ENCODE measurements at regions not wholly inside any gene's neighbourhood (a gene's known extent, or its start where the extent isn't known, plus 50 kb on each side); places are given as distances from the start of the nearest gene placed in this dataset.
A peak's percentile ranks its signal among the peaks of the same experiment; 100 is the strongest.

DNA sequence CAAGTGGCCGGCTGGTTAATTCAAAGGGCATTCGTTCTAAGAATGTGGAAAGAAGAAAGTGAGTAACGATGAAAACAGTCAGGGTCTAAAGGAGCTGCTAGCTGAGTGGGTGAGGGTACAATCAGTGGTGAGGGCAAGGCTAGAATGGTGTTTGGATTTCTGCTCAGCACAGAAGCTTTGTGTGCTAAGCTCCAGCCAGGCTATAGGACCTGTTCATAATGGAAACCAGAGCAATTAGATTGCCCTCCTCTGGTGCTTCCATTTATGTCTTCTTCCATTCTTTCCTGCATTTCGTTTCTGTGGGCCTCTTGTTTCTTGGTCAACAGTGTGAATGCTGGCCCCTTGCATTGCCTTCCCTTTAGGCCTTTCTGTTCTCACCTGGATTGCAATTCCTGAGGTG, 572.9 kb upstream of the CHORDC1 start:
- no peaks in the 10 kb centered on the region for H3K4me1 Mint-ChIP-seq
- no peak overlapping the region for H3K4me3 Mint-ChIP-seq
- no peaks in the 10 kb centered on the region for H3K27me3 Mint-ChIP-seq
- H3K9me3 Mint-ChIP-seq: peaks cover 5 to 9% of the 10 kb centered on the region in 2 donors
- H3K36me3 Mint-ChIP-seq: no peaks in the 10 kb centered on the region
- no peak for DNase-seq
- ATAC-seq (replicated peaks): no peak
- no peak overlapping the region for H3K27ac Mint-ChIP-seq

DNA sequence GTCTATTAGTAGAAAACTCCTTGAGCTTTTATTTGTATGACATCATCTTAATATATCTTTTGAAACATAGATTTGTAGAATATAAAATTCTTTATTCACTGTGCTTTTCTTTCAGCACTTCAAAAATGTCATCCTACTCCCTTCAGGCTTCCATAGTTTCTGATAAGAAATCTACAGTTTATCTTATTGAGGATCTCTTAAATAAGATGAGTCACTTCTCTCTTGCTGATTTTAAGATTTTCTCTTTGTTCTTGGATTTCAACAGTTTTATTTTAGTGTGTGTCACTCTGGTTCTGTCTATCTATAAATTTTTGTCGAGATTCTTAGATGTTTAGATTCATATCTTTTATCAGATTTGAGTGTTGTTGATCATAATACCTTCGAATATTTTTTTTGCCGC, 566.1 kb upstream of the CHORDC1 start:
- Mint-ChIP-seq H3K4me1 (no peaks in the 10 kb centered on the region), H3K36me3 (no peaks in the 10 kb centered on the region), H3K9me3 (peaks cover 12 to 20% of the 10 kb centered on the region in 2 donors), H3K4me3 (no peak overlapping the region), H3K27ac (no peak overlapping the region), H3K27me3 (no peaks in the 10 kb centered on the region)
- DNase-seq (no peak), ATAC-seq (replicated peaks) (no peak)

DNA sequence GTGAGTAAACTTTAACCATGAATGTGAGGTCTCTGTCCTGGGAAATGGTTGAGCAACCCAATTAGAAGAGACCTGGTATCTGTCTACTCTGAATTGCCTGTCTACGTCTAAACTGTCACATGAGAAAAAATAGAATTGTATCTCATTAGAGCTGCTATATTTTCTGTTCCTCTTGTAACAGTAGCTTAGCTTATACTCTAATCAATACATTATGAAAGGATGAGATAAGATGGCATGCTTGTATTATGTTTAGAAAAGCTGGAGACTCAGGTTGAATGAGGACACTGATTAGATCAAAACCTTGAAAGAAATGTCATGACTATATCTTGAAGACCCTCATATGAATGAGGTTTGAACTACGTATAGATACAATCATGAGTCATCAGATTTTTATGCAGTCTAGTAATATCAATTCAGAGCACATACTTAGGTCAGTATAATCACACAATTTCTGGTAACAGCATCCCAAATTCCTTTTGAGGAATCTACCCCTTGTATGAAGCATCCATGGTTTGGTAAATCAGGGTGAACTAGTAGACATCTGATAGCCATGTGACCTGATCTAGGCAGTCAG, 561.5 kb upstream of the CHORDC1 start:
- Mint-ChIP-seq H3K27ac (no peak overlapping the region), H3K4me1 (no peaks in the 10 kb centered on the region), H3K9me3 (peaks cover 9 to 10% of the 10 kb centered on the region in 2 donors), H3K27me3 (no peaks in the 10 kb centered on the region), H3K36me3 (no peaks in the 10 kb centered on the region), H3K4me3 (no peak overlapping the region)
- ATAC-seq (replicated peaks): no peak
- DNase-seq: no peak

DNA sequence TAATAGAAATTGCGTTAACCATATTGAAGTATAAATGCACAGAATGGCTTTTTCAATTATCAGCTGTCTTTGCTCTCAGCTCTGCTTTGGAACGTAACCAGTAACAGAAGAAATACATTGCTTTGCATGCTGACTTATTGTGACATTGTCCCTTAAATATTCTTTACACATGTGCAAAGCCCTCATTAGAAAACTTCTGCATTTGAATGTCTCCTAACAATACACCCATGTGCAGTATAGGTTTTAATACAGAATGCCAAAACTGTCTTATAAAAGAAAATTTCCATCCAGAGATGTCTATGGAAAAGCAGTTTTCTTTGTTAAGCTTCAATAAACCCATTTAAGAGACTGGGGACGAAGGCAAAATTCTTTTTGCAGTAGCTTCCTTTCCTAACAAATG, 560.3 kb upstream of the CHORDC1 start:
- H3K4me1 Mint-ChIP-seq: no peaks in the 10 kb centered on the region
- no peaks in the 10 kb centered on the region for H3K36me3 Mint-ChIP-seq
- no peaks in the 10 kb centered on the region for H3K27me3 Mint-ChIP-seq
- no peak overlapping the region for H3K4me3 Mint-ChIP-seq
- no peak for DNase-seq
- no peak for ATAC-seq (replicated peaks)
- no peak overlapping the region for H3K27ac Mint-ChIP-seq
- H3K9me3 Mint-ChIP-seq: peaks cover 6 to 7% of the 10 kb centered on the region in 2 donors

DNA sequence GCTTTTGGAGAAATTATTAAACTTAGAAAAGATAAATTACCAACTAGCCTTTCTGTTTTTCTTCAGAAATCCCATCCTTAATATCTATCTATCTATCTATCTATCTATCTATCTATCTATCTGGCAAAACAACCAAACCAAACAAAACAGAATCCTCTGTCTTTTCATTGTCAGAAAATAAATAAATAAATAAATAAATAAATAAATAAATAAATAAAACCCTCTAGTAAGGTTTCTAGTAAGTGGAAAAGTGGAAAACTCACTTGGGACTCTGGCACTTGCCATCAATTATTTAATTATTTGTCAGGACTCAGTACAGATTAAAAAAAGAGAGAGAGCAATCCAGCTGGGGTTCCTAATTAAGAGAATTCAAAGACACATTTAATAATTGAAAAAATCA, 556.2 kb upstream of the CHORDC1 start:
- H3K27ac Mint-ChIP-seq: no peak overlapping the region
- no peak for ATAC-seq (replicated peaks)

DNA sequence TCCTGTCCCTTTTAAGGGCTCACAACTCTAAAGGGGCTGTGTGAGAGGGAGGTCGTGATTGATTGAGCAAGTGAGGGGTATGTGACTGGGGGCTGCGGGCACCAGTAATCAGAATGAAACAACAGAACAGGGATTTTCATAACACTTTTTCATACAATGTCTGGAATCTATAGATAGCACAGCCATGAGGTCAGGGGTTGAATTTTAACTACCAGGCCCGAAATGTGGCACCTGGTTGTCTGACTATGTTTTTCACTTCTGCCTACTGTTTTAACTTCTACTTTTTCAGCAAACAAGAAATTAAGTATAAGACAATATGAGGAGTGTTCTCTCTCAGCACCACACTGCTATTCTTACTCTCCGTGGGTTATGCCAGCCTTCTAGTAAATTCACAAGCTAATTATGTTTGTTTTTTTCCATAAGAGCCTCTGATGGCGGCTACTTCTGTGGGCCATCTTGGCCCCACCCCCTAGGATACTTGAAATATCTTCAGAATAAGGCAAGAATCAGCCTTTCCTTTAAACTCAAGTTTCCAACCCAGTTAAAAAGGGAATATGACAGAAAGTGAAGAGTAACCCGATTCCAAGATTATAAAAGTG, 552.8 kb upstream of the CHORDC1 start:
- no peaks in the 10 kb centered on the region for H3K36me3 Mint-ChIP-seq
- peaks cover 4 to 7% of the 10 kb centered on the region in 2 donors for H3K9me3 Mint-ChIP-seq
- DNase-seq (no peak), ATAC-seq (replicated peaks) (peak in 1 of 2 donors; percentile 20)
- H3K4me1 Mint-ChIP-seq: no peaks in the 10 kb centered on the region
- no peaks in the 10 kb centered on the region for H3K27me3 Mint-ChIP-seq
- H3K4me3 Mint-ChIP-seq: no peak overlapping the region
- H3K27ac Mint-ChIP-seq: no peak overlapping the region

More for the DNA sequence above, 556.2 kb upstream of the CHORDC1 start:
- Mint-ChIP-seq H3K4me3 (no peak overlapping the region), H3K9me3 (peaks cover 4 to 7% of the 10 kb centered on the region in 2 donors), H3K4me1 (no peaks in the 10 kb centered on the region), H3K36me3 (no peaks in the 10 kb centered on the region), H3K27me3 (no peaks in the 10 kb centered on the region)
- no peak for DNase-seq

DNA sequence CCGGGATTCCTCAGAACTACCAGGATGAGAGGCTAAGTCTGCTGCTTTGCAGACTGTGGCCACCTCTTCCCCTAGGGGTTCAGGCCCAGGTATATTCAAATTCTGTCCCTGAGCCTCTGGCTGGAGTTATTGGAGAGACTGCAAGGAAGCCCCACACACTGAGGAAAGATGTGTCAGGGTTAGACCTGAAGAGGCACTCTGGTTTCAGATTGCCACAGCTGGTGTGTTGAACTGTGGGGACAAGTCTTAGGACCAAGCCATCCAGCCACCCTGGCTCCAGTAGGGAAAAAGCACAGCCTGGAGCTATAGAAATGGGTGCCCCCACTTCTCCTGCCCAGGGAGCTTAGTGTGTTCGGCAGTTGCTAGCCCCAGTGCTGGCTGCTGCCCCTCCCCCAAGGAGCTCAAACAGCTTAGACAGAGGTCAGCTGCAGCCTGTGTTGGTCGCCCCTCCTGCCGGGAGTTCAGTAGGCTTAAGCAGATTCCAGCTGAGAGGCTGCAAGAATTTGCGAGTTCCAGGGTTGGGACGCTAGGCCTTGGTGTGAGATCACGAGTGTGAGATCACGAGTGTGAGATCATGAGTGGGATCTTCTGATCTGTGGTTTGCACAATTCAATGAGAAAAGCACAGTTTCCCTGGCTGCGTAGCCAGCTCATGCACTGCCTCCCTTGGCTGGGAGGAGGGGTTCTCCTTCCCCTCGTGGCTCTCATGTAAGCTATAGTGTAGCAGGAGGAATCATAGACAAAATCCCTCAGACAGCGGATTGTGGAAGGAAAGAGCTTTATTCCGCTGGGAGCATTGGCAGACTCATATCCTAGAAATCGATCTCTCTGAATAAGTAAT, 552.1 kb upstream of the CHORDC1 start:
- Mint-ChIP-seq H3K4me1 (no peaks in the 10 kb centered on the region), H3K9me3 (peaks cover 4 to 5% of the 10 kb centered on the region in 2 donors), H3K27me3 (no peaks in the 10 kb centered on the region)

DNA sequence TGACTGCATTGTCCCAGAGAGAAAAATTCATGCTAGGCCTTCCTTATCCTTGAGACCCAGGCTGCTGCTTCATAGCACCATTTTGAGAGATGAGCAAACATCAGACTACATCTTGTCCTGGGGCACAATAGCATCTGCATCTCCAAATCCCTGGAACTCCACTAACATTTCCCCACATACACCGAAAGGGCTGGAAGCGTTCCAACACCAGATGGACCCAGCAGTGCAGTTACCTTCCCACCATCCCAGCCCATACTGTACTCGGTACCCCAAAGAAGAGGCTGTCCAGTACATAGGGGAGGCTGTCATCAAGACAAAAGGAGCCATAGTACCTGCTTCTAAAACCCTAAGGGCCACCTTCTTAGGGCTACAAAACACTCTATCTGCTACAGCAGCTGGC, 547.2 kb upstream of the CHORDC1 start:
- Mint-ChIP-seq H3K27me3 (no peaks in the 10 kb centered on the region), H3K27ac (no peak overlapping the region), H3K36me3 (no peaks in the 10 kb centered on the region), H3K4me1 (no peaks in the 10 kb centered on the region), H3K9me3 (peaks cover 5 to 6% of the 10 kb centered on the region in 2 donors), H3K4me3 (no peak overlapping the region)
- DNase-seq (no peak), ATAC-seq (replicated peaks) (no peak)

More for the DNA sequence above, 552.1 kb upstream of the CHORDC1 start:
- Mint-ChIP-seq H3K36me3 (no peaks in the 10 kb centered on the region), H3K4me3 (no peak overlapping the region), H3K27ac (no peak overlapping the region)
- DNase-seq (no peak), ATAC-seq (replicated peaks) (no peak)

DNA sequence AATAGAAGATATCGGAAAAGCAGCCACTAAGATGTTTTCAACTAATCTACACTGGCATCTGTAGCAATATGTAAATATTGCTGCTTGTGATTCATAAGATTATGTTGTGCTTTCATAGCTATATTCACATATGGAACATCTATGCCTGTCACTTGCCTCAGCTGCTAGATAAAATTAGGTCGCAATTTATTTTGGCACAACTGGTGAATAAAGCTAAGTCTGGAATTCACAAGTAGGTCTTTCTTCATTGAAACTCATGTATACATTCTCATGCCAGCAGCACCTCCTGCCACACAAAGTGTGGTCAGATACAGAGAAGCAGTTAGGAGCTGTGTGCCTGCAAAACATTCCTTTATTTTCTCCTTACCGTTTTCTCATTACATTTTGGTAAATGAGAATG, 543.3 kb upstream of the CHORDC1 start:
- H3K4me3 Mint-ChIP-seq: no peak overlapping the region
- H3K4me1 Mint-ChIP-seq: no peaks in the 10 kb centered on the region
- ATAC-seq (replicated peaks) (no peak), DNase-seq (no peak)
- H3K27ac Mint-ChIP-seq: no peak overlapping the region
- no peaks in the 10 kb centered on the region for H3K27me3 Mint-ChIP-seq
- H3K9me3 Mint-ChIP-seq: peaks cover 4 to 5% of the 10 kb centered on the region in 2 donors
- no peaks in the 10 kb centered on the region for H3K36me3 Mint-ChIP-seq

DNA sequence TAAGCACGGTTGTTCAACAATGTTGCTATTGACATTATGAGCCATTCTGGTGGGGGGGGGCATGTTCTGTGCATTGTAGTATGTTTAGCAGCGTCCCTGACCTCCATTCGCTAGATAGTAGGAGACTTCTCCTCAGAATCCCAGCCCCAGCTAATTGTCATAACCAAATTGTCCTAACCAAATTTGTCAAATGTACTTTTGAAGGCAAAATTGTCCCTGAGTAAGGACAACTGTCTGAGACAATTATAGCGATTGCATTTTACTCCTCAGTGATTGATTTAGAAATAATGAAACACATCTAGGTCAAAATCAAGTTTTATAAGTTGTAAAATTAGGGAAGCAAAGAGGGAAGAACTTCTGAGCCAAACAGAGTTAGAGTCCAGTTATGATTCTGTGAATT, 541.8 kb upstream of the CHORDC1 start:
- ATAC-seq (replicated peaks) (no peak), DNase-seq (no peak)
- Mint-ChIP-seq H3K27ac (no peak overlapping the region), H3K9me3 (peaks cover 4 to 5% of the 10 kb centered on the region in 2 donors), H3K36me3 (no peaks in the 10 kb centered on the region), H3K4me3 (no peak overlapping the region), H3K4me1 (no peaks in the 10 kb centered on the region), H3K27me3 (no peaks in the 10 kb centered on the region)

DNA sequence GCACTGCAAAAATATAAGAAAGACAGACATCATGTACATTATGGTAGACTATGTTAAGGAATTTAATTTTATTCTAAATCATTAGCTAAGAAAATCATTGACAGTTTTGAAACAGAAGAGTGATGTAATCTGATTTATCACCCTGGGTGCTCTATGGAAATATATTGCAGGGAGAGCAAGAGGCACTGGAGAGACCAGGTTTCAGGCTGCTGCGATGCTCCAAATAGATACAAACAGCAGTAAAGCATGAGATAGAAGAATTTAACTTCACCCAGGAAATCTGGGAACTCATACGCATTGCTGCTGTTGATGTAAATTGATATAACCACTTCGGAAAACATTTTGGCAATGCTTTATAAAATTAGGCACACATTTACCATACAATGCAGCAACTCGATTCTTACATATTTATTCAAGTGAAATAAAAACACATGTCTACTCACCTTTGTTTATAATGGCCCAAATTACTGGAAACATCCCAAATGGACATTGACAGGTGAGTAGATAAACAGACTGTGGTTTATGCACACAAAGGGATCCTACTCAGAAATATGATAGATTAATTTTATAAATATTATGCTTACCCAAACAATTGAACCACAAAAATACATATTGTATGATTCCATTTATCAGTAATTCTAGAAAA, 535.1 kb upstream of the CHORDC1 start:
- no peak for ATAC-seq (replicated peaks)
- Mint-ChIP-seq H3K9me3 (no peaks in the 10 kb centered on the region), H3K27ac (no peak overlapping the region), H3K27me3 (no peaks in the 10 kb centered on the region), H3K4me3 (no peak overlapping the region), H3K36me3 (no peaks in the 10 kb centered on the region), H3K4me1 (no peaks in the 10 kb centered on the region)
- no peak for DNase-seq

DNA sequence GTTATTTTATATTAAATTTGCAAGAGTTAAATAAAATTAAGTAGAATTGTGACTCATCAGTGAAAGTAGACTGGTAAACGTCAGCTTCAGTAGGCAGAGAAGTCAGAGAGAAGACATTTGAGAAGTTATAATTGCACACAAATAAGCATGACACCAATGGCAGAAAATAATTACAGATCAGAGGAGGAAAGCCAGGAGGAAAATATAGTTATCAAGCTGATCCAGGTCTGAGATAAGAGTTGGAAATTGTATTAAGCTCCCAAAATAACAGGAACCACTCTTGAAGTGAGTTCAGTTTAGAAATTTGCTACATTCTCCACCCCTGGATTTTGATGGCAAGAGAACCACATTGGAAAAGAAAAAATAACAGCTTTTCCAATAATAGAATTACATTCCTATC, 533.8 kb upstream of the CHORDC1 start:
- Mint-ChIP-seq H3K36me3 (no peaks in the 10 kb centered on the region), H3K9me3 (peaks cover 0 to 8% of the 10 kb centered on the region in 2 donors), H3K27ac (no peak overlapping the region), H3K4me1 (no peaks in the 10 kb centered on the region), H3K4me3 (no peak overlapping the region), H3K27me3 (no peaks in the 10 kb centered on the region)
- no peak for ATAC-seq (replicated peaks)
- DNase-seq: no peak

DNA sequence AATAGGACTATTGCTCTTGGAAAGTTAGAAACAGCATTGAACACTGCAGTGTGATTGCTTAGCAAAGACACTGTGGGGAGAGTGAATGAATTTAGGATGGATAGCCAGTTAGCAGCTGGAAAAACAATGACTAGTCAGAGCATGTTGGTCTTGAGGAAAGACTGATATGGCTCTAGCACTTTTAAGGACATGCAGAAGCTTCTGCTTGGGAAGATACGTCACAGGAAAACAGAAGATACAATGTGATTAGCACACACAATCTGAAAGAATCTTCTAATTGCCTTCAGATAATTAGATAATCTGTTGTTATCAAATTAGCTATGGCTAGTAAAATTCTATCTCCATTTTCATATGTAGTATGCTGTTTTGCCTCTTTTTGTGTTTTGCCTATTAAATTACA, 530.7 kb upstream of the CHORDC1 start:
- DNase-seq (no peak), ATAC-seq (replicated peaks) (no peak)
- Mint-ChIP-seq H3K27me3 (no peaks in the 10 kb centered on the region), H3K36me3 (no peaks in the 10 kb centered on the region), H3K4me1 (no peaks in the 10 kb centered on the region), H3K9me3 (peaks cover 2 to 9% of the 10 kb centered on the region in 2 donors), H3K27ac (no peak overlapping the region), H3K4me3 (no peak overlapping the region)

DNA sequence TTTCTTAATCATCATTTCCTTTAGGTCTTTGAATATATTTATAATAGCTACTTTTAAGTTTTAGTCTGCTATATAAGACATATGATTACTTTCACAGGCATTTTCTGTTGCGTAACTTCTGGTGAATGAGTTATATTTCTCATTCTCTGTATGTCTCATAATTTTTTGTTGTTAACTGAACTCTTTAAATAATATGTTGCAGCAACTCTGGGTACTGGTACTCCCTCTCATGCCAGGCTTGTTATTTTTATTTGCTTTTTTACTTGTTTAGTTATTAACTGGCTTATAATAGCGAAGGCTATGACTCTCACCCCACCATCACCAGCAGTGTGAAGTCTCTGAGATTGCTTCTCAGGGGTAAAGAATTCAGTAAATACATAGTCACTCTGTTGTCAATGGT, 524.2 kb upstream of the CHORDC1 start:
- H3K4me3 Mint-ChIP-seq: no peak overlapping the region
- H3K27ac Mint-ChIP-seq: no peak overlapping the region
- H3K9me3 Mint-ChIP-seq: peaks cover 11 to 13% of the 10 kb centered on the region in 2 donors
- H3K36me3 Mint-ChIP-seq: no peaks in the 10 kb centered on the region
- ATAC-seq (replicated peaks) (no peak), DNase-seq (no peak)
- no peaks in the 10 kb centered on the region for H3K4me1 Mint-ChIP-seq
- no peaks in the 10 kb centered on the region for H3K27me3 Mint-ChIP-seq

All from stimulated activated naive B cell treated with anti-CD40 and anti-IgM and Interleukin-4, amounts not matched to agents 10 μg/mL and 1 μg/mL and 100 μg/mL, for 72 hours (primary cell).